WTC11 (cell line): ENCODE measurements at regions not wholly inside any gene's neighbourhood (a gene's known extent, or its start where the extent isn't known, plus 50 kb on each side); places are given as distances from the start of the nearest gene placed in this dataset.

Source experiments
- AR ChIP-seq: fragments of 250-450 bp; sonication (Bioruptor Pico); IDR thresholded peaks from 2 replicates; pipeline ENCODE4 v1.9.0; 2021; ENCODE audit warnings: mild to moderate bottlenecking
- HMGA2 ChIP-seq: fragments of 250-450 bp; sonication (Bioruptor Pico); IDR thresholded peaks from 2 replicates; pipeline ENCODE4 v1.4.0; 2021; ENCODE audit warnings: mild to moderate bottlenecking, moderate library complexity
- HMGXB4 ChIP-seq: sonication (generic); formaldehyde crosslinking; IDR thresholded peaks from 2 replicates; pipeline ENCODE4 v1.8.1; 2023; ENCODE audit warnings: mild to moderate bottlenecking, moderate library complexity, missing genetic modification reagents
- IRF2 ChIP-seq: sonication (generic); formaldehyde crosslinking; IDR thresholded peaks from 2 replicates; pipeline ENCODE4 v1.8.0; 2022; ENCODE audit warnings: low read depth, missing genetic modification reagents, borderline replicate concordance
- NFYB ChIP-seq: sonication (generic); formaldehyde crosslinking; conservative IDR thresholded peaks from 2 replicates; pipeline ENCODE4 v1.8.0; 2022; ENCODE audit warnings: low read depth, missing genetic modification reagents
- SMAD4 ChIP-seq: sonication (generic); formaldehyde crosslinking; IDR thresholded peaks from 2 replicates; pipeline ENCODE4 v1.8.0; 2022; ENCODE audit warnings: mild to moderate bottlenecking, missing genetic modification reagents
- TCF7 ChIP-seq: sonication (generic); formaldehyde crosslinking; IDR thresholded peaks from 2 replicates; pipeline ENCODE4 v1.8.0; 2022; ENCODE audit warnings: mild to moderate bottlenecking, low read depth, missing genetic modification reagents, moderate library complexity
- TP53 ChIP-seq: sonication (generic); formaldehyde crosslinking; IDR thresholded peaks from 2 replicates; pipeline ENCODE4 v1.8.1; 2023; ENCODE audit warnings: mild to moderate bottlenecking, missing genetic modification reagents
- ZBTB21 ChIP-seq: sonication (generic); formaldehyde crosslinking; IDR thresholded peaks from 2 replicates; pipeline ENCODE4 v1.8.1; 2023; ENCODE audit warnings: mild to moderate bottlenecking, missing genetic modification reagents, borderline replicate concordance
- ZNF425 ChIP-seq: fragments of 250-450 bp; sonication (Bioruptor Pico); conservative IDR thresholded peaks from 2 replicates; pipeline ENCODE4 v1.9.0; 2021; ENCODE audit warnings: mild to moderate bottlenecking
- TF ChIP-seq, protein P1 (sequence below): sonication (generic); formaldehyde crosslinking; IDR thresholded peaks from 2 replicates; pipeline ENCODE4 v1.8.0; 2023; ENCODE audit warnings: mild to moderate bottlenecking, missing genetic modification reagents
- TF ChIP-seq, protein P2 (sequence below): sonication (generic); formaldehyde crosslinking; IDR thresholded peaks from 2 replicates; pipeline ENCODE4 v1.8.1; 2022; ENCODE audit warnings: low read depth, mild to moderate bottlenecking, moderate library complexity, missing genetic modification reagents, borderline replicate concordance
- TF ChIP-seq, protein P3 (sequence below): sonication (generic); formaldehyde crosslinking; IDR thresholded peaks from 2 replicates; pipeline ENCODE4 v1.8.1; 2022; ENCODE audit warnings: mild to moderate bottlenecking, missing genetic modification reagents, moderate library complexity, borderline replicate concordance
- TF ChIP-seq, protein P4 (sequence below): sonication (generic); formaldehyde crosslinking; IDR thresholded peaks from 2 replicates; pipeline ENCODE4 v1.8.0; 2022; ENCODE audit warnings: mild to moderate bottlenecking, missing genetic modification reagents

GRCh38 chr15:77797270-77797669, 164.6 kb upstream of the LINGO1 start (continued):
- TF ChIP-seq, protein P1, sequence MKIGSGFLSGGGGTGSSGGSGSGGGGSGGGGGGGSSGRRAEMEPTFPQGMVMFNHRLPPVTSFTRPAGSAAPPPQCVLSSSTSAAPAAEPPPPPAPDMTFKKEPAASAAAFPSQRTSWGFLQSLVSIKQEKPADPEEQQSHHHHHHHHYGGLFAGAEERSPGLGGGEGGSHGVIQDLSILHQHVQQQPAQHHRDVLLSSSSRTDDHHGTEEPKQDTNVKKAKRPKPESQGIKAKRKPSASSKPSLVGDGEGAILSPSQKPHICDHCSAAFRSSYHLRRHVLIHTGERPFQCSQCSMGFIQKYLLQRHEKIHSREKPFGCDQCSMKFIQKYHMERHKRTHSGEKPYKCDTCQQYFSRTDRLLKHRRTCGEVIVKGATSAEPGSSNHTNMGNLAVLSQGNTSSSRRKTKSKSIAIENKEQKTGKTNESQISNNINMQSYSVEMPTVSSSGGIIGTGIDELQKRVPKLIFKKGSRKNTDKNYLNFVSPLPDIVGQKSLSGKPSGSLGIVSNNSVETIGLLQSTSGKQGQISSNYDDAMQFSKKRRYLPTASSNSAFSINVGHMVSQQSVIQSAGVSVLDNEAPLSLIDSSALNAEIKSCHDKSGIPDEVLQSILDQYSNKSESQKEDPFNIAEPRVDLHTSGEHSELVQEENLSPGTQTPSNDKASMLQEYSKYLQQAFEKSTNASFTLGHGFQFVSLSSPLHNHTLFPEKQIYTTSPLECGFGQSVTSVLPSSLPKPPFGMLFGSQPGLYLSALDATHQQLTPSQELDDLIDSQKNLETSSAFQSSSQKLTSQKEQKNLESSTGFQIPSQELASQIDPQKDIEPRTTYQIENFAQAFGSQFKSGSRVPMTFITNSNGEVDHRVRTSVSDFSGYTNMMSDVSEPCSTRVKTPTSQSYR (CRISPR knock-in tag) = no peak
- TF ChIP-seq NFYB (no peak), HMGXB4 (CRISPR knock-in tag) (no peak), TP53 (CRISPR knock-in tag) (no peak), HMGA2 (no peak), AR (CRISPR knock-in tag) (no peak), SMAD4 (CRISPR knock-in tag) (no peak), ZNF425 (CRISPR knock-in tag) (no peak), TCF7 (CRISPR knock-in tag) (no peak), ZBTB21 (CRISPR knock-in tag) (no peak), IRF2 (CRISPR knock-in tag) (no peak)
- TF ChIP-seq, protein P2, sequence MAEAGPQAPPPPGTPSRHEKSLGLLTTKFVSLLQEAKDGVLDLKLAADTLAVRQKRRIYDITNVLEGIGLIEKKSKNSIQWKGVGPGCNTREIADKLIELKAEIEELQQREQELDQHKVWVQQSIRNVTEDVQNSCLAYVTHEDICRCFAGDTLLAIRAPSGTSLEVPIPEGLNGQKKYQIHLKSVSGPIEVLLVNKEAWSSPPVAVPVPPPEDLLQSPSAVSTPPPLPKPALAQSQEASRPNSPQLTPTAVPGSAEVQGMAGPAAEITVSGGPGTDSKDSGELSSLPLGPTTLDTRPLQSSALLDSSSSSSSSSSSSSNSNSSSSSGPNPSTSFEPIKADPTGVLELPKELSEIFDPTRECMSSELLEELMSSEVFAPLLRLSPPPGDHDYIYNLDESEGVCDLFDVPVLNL (CRISPR knock-in tag) = no peak
- TF ChIP-seq, protein P3, sequence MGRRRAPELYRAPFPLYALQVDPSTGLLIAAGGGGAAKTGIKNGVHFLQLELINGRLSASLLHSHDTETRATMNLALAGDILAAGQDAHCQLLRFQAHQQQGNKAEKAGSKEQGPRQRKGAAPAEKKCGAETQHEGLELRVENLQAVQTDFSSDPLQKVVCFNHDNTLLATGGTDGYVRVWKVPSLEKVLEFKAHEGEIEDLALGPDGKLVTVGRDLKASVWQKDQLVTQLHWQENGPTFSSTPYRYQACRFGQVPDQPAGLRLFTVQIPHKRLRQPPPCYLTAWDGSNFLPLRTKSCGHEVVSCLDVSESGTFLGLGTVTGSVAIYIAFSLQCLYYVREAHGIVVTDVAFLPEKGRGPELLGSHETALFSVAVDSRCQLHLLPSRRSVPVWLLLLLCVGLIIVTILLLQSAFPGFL (CRISPR knock-in tag) = no peak
- TF ChIP-seq, protein P4, sequence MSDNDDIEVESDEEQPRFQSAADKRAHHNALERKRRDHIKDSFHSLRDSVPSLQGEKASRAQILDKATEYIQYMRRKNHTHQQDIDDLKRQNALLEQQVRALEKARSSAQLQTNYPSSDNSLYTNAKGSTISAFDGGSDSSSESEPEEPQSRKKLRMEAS (CRISPR knock-in tag) = no peak
